Activated naive CD4-positive, alpha-beta T cell treated with anti-CD3 and anti-CD28 coated beads, Interleukin-2, amount 50 U/mL, for 72 hours (primary cell): ENCODE measurements at regions not wholly inside any gene's neighbourhood (a gene's known extent, or its start where the extent isn't known, plus 50 kb on each side); places are given as distances from the start of the nearest gene placed in this dataset.
A peak's percentile ranks its signal among the peaks of the same experiment; 100 is the strongest.
"Not testable (repeated sequence)": the region's sequence is repeated elsewhere in the genome, so short reads cannot be mapped to it uniquely, and the experiment has no call there.

ENCODE experiments used
- ATAC-seq, 2 donors: fragments of 150-1000 bp; cut with Tn5 transposase; 2 replicates each; pipeline ENCODE4 v1.10.0; 2021; ENCODE audit warnings: mild to moderate bottlenecking in 2 of 2, moderate library complexity in 2 of 2
- DNase-seq, 2 donors: peaks; one replicate each; pipeline ENCODE4 v3.0.0; 2021 to 2022; ENCODE audit warnings: low spot score in 2 of 2
- H3K27ac Mint-ChIP-seq, 2 donors: one replicate each; pipeline ENCODE4 v1.8.0; 2022; ENCODE audit warnings: mild to moderate bottlenecking in 2 of 2, mixed read lengths in 2 of 2
- H3K36me3 Mint-ChIP-seq, 2 donors: one replicate each; pipeline ENCODE4 v1.8.0; 2022; ENCODE audit warnings: mixed read lengths in 2 of 2
- H3K9me3 Mint-ChIP-seq, 2 donors: one replicate each; pipeline ENCODE4 v1.8.0; 2022; ENCODE audit warnings: mixed read lengths in 2 of 2

- no peak overlapping the region for H3K27ac Mint-ChIP-seq
- H3K36me3 Mint-ChIP-seq, result peaks cover 0 to 10% of the 10 kb centered on the region in 2 donors
- no peak for ATAC-seq
- no peak for DNase-seq
- H3K9me3 Mint-ChIP-seq, result peaks cover 11 to 18% of the 10 kb centered on the region in 2 donors
Observed at GRCh38 chr3:6281662-6282061, 579.3 kb upstream of the GRM7 start.

- peaks cover 0 to 10% of the 10 kb centered on the region in 2 donors for H3K36me3 Mint-ChIP-seq
- ATAC-seq, result no peak
- H3K27ac Mint-ChIP-seq, result no peak overlapping the region
- DNase-seq, result no peak
- H3K9me3 Mint-ChIP-seq, result peaks cover 12 to 23% of the 10 kb centered on the region in 2 donors
Observed at GRCh38 chr3:6282918-6283317, 578.0 kb upstream of the GRM7 start.

GRCh38 chr3:6287088-6287875 lies 573.6 kb upstream of the GRM7 start:
- ATAC-seq (no peak), DNase-seq (no peak)
- Mint-ChIP-seq H3K27ac (no peak overlapping the region), H3K9me3 (peaks cover 5 to 21% of the 10 kb centered on the region in 2 donors), H3K36me3 (no peaks in the 10 kb centered on the region)

GRCh38 chr3:6301626-6302025 lies 559.3 kb upstream of the GRM7 start:
- ATAC-seq, result no peak
- DNase-seq, result no peak
- Mint-ChIP-seq H3K9me3 (peaks cover 8 to 31% of the 10 kb centered on the region in 2 donors), H3K27ac (no peak overlapping the region), H3K36me3 (peaks cover 0 to 25% of the 10 kb centered on the region in 2 donors)

GRCh38 chr3:6315906-6316305 lies 545.0 kb upstream of the GRM7 start:
- Mint-ChIP-seq H3K9me3 (no peaks in the 10 kb centered on the region), H3K27ac (no peak overlapping the region), H3K36me3 (no peaks in the 10 kb centered on the region)
- ATAC-seq (no peak), DNase-seq (no peak)

- Mint-ChIP-seq H3K27ac (no peak overlapping the region), H3K36me3 (no peaks in the 10 kb centered on the region), H3K9me3 (no peaks in the 10 kb centered on the region)
- ATAC-seq (no peak), DNase-seq (no peak)
Observed at GRCh38 chr3:6321999-6322398, 538.9 kb upstream of the GRM7 start.

- no peak for ATAC-seq
- no peak for DNase-seq
- H3K9me3 Mint-ChIP-seq, result peaks cover 0 to 6% of the 10 kb centered on the region in 2 donors
- no peaks in the 10 kb centered on the region for H3K36me3 Mint-ChIP-seq
- H3K27ac Mint-ChIP-seq, result no peak overlapping the region
Observed at GRCh38 chr3:6326771-6327170, 534.1 kb upstream of the GRM7 start.

GRCh38 chr3:6340980-6341325 lies 520.0 kb upstream of the GRM7 start:
- ATAC-seq, H3K27ac Mint-ChIP-seq: not testable (repeated sequence)

GRCh38 chr3:6351752-6352151 lies 509.2 kb upstream of the GRM7 start:
- Mint-ChIP-seq H3K9me3 (peaks cover 0 to 3% of the 10 kb centered on the region in 2 donors), H3K27ac (no peak overlapping the region), H3K36me3 (no peaks in the 10 kb centered on the region)
- DNase-seq (no peak), ATAC-seq (no peak)

More at GRCh38 chr3:6340980-6341325, 520.0 kb upstream of the GRM7 start:
- DNase-seq, H3K36me3 Mint-ChIP-seq, H3K9me3 Mint-ChIP-seq: not testable (repeated sequence)

- Mint-ChIP-seq H3K9me3 (peaks cover 0 to 3% of the 10 kb centered on the region in 2 donors), H3K36me3 (no peaks in the 10 kb centered on the region), H3K27ac (no peak overlapping the region)
- DNase-seq (no peak), ATAC-seq (peak in 1 of 2 donors; percentile 34)
Observed at GRCh38 chr3:6354653-6355052, 506.3 kb upstream of the GRM7 start.

- H3K9me3 Mint-ChIP-seq, result peaks cover 5 to 27% of the 10 kb centered on the region in 2 donors
- ATAC-seq (no peak), DNase-seq (no peak)
- peaks cover 0 to 4% of the 10 kb centered on the region in 2 donors for H3K36me3 Mint-ChIP-seq
- H3K27ac Mint-ChIP-seq, result no peak overlapping the region
Observed at GRCh38 chr3:6362406-6362805, 498.5 kb upstream of the GRM7 start.

GRCh38 chr3:6367171-6367570 lies 493.7 kb upstream of the GRM7 start:
- ATAC-seq (no peak), DNase-seq (no peak)
- Mint-ChIP-seq H3K27ac (no peak overlapping the region), H3K36me3 (peaks cover 0 to 4% of the 10 kb centered on the region in 2 donors), H3K9me3 (peaks cover 5 to 27% of the 10 kb centered on the region in 2 donors)

GRCh38 chr3:6392123-6392522 lies 468.8 kb upstream of the GRM7 start:
- ATAC-seq (no peak), DNase-seq (no peak)
- no peak overlapping the region for H3K27ac Mint-ChIP-seq
- H3K36me3 Mint-ChIP-seq, result no peaks in the 10 kb centered on the region
- no peaks in the 10 kb centered on the region for H3K9me3 Mint-ChIP-seq

GRCh38 chr3:6394944-6395343 lies 466.0 kb upstream of the GRM7 start:
- H3K36me3 Mint-ChIP-seq, result no peaks in the 10 kb centered on the region
- no peak for ATAC-seq
- peaks cover 10 to 15% of the 10 kb centered on the region in 2 donors for H3K9me3 Mint-ChIP-seq
- H3K27ac Mint-ChIP-seq, result no peak overlapping the region
- no peak for DNase-seq

GRCh38 chr3:6396631-6397030 lies 464.3 kb upstream of the GRM7 start:
- DNase-seq, result no peak
- peaks cover 10 to 15% of the 10 kb centered on the region in 2 donors for H3K9me3 Mint-ChIP-seq
- ATAC-seq, result no peak
- no peaks in the 10 kb centered on the region for H3K36me3 Mint-ChIP-seq
- H3K27ac Mint-ChIP-seq, result no peak overlapping the region

- not testable (repeated sequence) for DNase-seq, ATAC-seq, H3K27ac Mint-ChIP-seq, H3K36me3 Mint-ChIP-seq
- peaks cover 15 to 21% of the 10 kb centered on the region in 2 donors for H3K9me3 Mint-ChIP-seq
Observed at GRCh38 chr3:6402666-6403065, 458.2 kb upstream of the GRM7 start.

GRCh38 chr3:6406923-6407322 lies 454.0 kb upstream of the GRM7 start:
- ATAC-seq, DNase-seq, H3K36me3 Mint-ChIP-seq, H3K9me3 Mint-ChIP-seq, H3K27ac Mint-ChIP-seq: not testable (repeated sequence)

GRCh38 chr3:6416049-6416661 lies 444.8 kb upstream of the GRM7 start:
- Mint-ChIP-seq H3K36me3 (no peaks in the 10 kb centered on the region), H3K27ac (no peak overlapping the region), H3K9me3 (peaks cover 0 to 4% of the 10 kb centered on the region in 2 donors)
- ATAC-seq (no peak), DNase-seq (no peak)
